NCI-H1417 treated with DMSO at 0.1 percent for 48 hours (cell line): ENCODE measurements at regions not wholly inside any gene's neighbourhood (a gene's known extent, or its start where the extent isn't known, plus 50 kb on each side); places are given as distances from the start of the nearest gene placed in this dataset.

Experiments used
- DNase-seq: peaks from one replicate; lab custom pipeline; 2025; lab: John Stamatoyannopoulos, UW

DNA sequence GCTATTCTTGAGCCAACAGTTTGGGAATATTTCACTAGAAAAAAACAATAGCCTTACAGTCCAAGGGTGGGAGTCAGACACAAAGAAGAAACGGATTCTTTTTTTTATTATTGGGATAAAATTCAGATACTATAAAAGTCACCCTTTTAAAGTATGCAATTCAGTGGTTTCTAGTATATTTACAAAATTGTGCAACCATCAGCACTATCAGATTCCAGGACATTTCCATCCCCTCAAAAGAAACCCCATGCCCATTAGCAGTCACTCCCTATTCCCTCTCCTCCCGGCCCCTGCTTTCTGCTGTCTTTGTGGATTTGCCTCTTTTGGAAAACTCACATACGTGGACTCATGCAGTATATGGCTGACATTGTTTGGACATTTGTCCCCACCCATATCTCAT lies 134.4 kb downstream of the C16orf95 start:
- no peak for DNase-seq

DNA sequence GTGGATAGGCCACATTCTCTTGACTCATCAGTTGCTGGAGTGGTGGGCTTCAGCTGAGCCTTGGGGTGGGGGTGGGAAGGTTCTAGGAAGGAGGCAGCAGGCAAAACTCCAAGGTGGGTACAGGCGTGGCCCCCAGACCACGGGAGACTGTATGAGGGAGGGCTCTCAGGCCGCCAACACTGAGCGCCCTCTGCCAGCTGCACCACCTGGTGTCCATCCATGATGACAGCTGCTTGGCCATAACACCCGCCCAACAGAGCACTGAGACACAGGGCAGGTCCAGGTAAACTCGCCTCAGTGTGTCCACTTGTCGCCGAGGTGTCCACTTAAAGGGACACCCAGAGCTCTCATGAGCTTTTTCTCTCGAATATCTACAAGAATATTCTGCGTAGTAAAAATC lies 133.5 kb downstream of the C16orf95 start:
- no peak for DNase-seq

DNA sequence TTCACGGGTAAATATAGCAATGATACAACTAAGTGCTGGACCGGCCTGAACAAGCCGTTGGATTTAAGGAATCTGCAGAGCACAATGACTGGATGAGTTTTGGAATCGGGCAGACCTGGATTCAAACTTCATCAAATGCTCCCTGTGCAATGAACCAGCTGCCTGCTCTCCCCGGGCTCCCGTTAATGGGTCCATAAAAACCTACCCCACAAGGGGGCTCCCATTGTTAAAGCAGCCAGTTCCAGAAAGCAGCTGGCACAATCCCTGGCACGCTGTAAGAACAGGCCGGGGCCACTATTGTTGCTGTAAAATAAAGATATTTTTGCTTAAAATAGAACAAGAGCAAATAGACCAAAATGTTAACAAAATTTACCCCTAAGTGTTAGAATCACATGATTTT lies 131.9 kb downstream of the C16orf95 start:
- no peak for DNase-seq

DNA sequence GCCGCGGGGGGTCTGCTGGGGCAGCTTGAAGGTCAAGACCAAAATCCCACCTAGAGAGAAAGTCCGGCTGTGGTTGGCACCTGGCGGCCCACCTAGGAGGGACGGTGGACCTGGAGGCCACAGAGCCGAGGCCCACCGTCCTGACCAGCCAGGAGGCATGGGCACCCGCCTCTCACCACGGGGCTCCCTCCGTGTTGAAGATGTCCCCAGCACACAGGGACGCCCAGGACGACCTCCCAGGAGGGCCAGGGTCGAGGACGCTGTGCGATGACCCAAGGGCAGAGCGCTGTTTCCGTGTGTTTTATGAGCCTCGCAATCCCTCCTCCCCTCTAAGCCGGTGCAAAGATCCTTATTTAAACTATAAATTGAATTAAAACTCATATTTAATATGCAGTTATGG lies 131.2 kb downstream of the C16orf95 start:
- DNase-seq, result no peak

DNA sequence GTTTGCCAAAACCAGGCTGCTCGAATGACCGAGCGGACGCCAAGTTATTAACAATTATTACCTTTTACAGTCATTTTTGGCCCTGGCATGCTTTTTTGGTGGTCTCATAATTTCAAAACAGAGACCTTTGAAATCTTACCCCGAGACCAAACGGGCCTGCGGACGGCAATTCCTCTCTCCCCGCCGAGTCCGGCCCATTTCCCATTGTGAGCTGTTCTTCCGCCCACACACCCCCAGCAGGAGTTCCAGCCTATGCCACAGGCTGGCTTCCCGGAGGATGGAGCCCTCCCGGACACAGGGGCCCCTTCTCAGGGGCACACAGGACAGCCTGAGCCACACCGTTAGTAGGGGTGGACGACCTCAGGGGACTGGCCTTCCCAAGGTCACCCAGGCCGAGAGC lies 130.7 kb downstream of the C16orf95 start:
- DNase-seq, result no peak

DNA sequence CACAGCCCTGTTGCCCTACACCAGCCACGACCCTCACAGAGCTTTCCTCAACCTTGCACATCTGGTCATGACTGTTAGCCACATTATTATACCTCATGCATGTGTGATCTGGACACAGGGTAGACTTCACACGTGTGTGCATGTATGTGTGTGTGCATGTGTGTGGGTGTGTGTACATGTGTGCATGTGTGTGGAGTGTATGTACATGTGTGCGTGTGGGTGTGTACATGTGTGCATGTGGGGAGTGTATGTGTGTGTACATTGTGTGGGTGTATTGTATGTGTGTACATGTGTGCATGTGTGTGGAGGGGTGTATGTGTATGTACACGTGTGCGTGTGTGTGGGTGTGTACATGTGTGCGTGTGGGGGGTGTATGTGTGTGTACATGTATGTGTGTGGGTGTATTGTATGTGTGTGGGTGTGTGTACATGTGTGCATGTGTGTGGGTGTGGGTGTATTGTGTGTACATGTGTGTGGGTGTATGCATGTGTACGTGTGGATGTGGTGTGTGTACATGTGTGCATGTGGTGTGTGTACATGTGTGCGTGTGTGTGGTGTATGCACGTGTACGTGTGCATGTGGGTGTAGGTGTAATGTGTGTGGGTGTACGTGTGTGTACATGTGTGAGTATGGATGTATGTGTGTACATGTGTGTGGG lies 130.2 kb downstream of the C16orf95 start:
- no peak for DNase-seq

DNA sequence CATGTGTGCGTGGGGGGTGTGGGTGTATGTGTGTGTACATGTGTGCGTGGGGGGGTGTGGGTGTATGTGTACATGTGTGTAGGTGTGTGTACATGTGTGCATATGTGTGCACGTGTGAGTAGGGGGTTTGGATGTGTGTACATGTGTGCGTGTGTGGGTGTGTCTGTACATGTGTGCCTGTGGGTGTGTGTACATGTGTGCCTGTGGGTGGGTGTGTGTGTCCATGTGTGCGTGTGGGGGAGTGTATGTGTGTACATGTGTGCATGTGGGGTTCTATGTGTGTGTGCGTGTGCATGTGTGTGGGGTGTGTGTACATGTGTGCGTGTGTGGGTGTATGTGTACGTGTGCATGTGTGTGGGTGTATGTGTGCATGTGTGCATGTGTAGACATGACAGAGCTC lies 129.1 kb downstream of the C16orf95 start:
- DNase-seq, result no peak

DNA sequence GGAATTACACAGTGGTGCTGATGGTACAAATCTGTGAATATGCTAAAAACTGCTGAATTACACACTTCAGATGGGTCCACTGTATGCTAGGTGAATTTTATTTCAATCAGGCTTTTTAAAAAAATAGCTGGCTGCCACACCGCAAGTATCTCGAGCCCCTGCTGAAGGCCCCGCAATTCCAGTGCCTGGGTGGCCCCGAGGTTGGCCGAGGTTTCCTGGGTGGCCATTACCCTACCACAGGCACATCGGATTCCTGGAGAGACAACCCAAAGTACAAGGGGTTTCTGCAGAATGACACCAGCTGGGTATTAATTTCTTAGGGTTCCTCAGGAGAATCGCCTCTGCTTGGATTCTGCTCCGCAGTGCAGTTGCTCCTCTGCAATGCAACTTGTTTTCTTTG lies 127.8 kb downstream of the C16orf95 start:
- no peak for DNase-seq

DNA sequence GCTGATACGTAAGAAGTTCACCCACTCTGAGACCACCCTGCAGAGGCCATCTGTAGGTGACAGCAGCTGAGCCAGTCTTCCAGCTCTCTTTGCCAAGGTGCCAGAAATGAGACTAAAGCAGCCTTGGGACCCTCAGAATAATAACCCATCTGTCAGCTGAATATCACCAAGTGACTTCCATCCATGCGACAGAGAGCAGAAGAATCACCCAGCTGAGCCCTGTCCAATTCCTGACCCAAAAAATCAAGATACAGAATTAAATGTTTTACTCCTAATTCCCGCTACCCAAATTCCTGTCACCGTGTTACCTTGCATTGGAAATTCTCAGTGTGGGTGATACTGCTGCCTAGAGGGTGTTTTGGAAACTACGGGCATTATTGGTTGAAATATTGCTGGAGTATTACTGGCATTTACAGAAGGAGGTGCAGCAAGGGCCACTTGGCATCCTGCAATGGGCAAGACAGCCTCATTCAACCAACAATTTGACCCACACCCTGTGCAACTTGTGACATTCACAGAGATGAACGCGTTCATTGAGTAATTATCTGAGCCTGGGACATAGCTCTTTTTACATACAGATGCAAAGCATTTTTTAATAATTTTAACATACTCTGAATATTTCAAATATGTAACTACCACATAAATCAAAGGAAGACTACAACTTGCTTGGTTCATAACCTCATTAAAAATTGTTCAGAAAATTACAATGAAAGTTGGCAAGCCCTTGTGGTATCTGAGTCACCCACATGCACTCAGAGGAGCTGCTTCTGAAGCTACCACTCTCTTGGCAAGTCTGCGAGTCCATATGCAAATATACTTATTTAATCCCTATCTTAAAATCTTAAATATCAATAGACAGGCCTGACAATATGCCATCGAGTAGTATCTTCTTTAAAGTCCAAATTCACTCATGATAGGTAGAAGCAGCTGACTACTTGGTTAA lies 126.6 kb downstream of the C16orf95 start:
- DNase-seq, result no peak

DNA sequence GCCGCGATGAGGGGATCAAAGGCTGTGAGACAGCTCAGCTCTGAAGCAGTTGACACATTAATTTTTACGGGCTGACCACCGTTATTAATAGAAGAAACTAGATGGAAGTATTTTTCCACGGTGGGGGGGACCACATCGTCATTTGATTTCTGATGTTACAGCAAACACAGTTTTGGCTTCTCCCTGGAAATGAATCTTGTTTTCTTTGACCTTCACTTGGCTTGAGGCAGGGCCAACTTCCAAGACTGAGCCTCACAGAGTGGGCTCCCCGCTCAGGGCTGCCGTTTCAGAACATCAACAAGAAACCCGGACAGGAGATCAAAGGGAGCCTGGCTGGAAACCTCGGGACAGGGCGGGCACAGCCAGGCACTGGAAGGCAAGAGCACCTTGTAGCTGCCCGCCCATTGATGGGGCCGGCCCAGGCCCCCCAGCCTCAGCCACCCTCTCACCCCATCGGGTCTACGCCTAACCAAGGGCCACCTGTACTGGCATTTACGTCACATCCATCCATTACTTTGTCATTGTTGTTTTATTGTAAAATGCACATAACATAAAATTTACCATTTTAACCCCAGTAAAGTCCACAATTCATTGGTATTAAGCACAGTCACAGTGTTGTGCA lies 124.6 kb downstream of the C16orf95 start:
- DNase-seq, result no peak

DNA sequence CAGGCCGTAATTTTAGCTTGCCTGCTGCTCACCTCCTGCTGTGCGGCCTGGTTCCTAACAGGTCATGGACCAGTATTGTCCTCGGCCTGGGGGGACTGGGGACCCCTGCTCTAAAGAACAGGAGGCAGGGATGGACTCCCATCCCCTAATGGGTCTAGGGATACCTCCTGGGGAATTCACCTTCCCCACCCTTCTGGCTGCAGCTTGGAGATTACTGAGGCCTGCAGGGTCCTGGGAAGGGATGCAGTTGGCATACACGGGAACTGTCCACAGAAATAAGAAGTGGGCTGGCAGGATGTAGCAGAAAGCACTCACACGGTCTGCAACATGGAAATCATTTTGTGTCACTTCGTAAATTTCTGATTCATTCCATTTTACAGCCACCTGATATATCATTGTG lies 123.0 kb downstream of the C16orf95 start:
- DNase-seq, result no peak

DNA sequence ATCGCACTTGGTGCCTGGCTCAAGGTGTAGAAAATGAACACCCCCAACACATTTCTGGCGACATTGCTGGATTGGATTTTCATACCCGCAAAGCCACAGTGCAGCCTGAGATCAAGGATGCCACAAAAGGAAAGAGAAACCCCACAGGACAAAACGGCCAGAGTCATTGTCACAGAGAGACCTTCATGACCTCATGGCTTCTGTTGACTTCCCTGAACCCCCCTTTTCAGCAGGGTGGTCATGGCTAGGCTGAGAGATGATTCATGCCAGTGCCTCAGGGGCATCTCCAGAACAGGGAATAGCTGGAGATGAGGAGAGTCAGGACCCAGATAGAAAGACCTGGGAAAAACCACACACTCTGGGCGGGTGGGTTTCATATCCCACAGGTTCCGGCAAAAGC lies 122.0 kb downstream of the C16orf95 start:
- DNase-seq, result no peak

DNA sequence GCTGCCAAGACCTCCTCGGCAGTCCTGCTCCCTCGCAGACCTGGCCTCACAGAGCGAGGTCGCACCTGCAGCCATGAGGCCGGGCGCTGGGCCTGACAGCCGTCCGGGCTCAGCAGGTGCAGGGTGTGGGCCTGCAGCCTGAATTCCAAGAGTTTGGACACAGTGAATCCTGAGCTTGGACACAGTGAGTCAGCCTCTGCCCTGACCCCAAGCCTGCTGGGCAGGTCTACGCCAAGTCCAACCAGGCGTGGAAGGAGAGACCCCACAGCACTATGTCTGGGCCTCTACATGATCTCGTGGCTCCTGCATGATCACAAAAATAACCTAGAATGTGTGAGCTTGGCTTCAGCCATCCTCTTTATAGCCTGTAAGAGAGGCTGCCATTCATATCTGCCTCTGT lies 121.0 kb downstream of the C16orf95 start:
- DNase-seq, result no peak

DNA sequence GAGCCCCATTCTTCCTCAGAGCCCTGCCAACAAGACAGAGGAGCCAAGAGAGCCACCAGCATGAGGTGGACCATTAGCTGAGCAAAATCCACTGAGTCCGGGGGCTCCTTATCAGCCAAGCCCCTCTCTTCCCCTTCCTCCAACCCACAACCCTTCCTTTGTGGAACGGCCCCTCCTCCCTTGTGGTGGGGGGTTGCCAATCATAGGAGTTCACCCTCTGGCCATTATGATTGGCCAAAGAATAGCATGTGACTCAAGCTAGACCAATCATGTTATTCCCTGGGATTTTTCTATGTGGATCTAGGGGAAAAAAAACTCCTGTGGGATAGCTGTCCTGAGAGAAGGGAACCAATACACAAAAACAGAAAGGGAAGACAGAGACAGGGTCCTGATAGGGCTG lies 120.5 kb downstream of the C16orf95 start:
- no peak for DNase-seq

DNA sequence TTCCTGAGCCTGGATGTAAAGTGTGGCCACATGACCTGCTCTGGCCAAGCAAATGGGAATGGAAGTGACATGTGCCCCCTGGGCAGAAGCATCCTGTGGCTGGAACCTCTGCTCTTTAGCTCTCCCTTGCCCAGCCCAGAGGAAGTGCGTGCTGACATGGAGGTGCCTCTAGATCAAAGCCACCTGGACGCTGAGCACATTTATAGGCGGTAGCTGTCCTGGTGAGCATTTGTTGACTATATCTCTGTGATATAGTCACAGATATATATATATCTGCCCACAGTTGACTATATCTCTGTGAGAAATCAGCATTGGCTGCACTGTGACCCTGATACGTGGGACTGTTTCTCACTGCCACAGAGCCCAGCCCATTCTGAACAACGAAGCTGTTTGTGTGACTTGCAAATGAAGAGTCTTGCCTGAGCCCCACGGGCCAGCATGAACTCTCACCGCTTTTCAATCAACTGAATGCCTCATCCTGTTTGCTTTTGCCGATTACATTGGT lies 118.8 kb downstream of the C16orf95 start:
- DNase-seq, result no peak

DNA sequence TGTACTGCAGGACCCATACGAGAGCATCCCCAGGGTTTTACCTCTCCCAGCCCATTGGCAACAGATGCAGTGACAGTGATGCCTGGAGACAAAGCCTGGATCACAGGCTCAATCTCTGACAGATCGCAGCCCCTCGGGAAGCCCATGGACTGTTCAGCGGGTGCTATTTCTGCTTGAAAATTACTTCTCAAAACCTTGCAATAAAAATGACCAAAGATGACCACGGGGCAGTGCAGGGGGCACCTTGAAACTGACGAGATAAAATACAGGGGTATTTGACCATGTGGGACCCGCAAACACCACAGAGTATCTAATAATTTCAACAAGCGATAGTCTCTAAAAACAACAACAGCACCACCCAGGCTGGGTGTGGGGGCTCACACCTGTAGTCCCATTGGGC lies 118.3 kb downstream of the C16orf95 start:
- DNase-seq, result no peak

DNA sequence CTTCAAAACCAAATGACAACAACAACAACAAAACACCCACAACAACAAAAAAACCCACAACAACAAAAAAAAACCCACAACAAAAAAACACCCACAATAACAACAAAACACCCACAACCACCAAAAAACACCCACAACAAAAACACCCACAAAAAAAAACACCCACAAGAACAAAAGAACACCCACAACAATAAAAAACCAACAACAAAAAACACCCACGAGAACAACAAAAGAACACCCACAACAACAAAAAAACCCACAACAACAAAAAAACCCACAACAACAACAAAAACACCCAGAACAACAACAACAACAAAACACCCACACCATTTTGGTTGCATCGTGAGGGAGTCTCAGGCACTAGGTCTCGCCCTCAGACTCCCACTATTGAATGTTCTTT lies 117.8 kb downstream of the C16orf95 start:
- no peak for DNase-seq

DNA sequence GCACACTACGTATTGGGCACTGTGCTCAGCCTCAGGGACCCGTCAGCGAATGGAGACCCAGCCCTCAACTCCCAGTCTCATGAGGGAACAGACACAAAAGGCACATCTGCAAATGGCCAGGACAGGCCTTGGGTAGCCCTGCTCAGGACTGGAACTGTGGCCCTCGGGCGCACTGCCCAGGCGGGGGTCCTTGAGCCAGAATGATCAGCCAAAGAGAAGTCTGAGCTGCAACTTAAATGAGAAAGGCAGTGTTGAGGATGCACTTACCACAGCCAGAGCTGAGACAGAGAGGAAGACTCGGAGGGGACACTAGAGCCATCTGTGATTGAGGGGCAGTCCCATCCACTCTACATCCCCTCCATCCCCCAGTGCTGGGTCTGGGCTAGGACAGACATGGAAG lies 117.3 kb downstream of the C16orf95 start:
- DNase-seq, result no peak

DNA sequence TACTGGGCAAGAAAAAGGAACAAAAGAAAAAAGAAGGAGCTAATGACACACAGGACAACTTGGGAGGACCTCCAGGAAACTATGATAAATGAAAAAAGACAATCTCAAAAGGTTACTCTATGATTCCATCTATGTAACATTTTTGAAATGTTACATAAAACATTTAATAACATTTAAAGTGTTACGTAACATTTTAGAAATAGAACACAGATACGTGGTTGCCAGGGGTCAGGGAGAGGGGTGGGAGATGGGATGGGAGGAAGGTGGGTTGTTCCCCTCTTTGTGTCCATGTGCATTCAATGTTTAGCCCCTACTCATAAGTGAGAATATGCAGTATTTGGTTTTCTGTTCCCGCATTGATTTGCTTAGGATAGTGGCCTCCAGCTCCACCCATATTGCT lies 116.6 kb downstream of the C16orf95 start:
- no peak for DNase-seq

DNA sequence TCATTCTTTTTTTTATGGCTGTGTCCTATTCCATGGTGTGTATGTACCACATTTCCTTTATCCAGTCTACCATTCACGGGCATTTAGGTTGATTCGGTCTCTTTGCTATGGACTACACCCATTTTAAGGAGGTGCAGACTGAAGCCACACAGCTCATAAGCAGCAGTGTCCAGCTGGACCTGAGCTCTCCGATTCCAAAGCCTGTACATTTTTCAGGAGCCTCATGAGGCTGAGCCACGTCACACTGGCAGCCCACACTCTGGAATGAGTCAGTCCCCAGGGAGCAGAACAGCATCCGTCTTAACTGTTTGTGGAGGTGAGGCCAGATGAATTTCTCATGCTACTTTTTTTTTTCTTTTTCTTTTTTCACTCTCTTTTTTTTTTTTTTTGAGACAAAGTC lies 116.1 kb downstream of the C16orf95 start:
- no peak for DNase-seq

DNA sequence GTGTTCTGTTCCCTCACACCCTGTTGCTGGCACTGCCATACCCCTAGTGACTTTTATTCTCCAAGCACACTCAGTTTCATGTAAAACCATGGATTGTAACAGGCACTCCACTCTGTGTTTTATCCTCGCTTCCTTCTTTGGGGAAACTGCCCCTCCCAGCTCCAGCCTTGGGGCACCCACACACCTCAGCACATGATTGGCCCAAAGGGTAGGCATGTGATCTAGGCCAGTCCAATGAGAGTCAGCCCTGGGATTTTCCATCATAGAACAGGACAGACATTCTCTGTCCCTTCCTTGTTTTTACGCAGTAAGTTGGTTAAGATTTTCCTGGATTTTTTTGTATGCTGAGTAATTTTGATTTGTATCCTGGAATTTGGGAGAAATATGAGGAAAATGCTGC lies 115.4 kb downstream of the C16orf95 start:
- no peak for DNase-seq

DNA sequence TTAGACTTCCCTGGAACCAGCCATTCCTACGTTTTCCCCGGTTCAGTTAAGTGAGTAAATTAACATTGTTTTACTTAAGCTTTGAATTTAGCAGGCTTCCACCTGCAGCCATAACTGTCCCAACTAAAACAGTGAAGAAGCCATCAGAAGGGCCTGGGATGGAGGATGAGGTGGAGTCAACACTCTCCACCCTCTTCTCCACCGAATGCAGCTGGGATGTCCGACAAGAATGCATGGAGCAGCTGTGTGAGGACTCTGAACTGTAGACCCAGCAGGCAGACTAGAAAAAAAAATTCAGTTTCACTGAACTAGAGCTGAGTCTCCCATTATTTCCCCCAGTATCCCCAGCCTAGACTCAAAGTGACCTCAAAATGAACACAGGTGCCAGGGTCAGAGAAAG lies 114.8 kb downstream of the C16orf95 start:
- DNase-seq, result no peak

DNA sequence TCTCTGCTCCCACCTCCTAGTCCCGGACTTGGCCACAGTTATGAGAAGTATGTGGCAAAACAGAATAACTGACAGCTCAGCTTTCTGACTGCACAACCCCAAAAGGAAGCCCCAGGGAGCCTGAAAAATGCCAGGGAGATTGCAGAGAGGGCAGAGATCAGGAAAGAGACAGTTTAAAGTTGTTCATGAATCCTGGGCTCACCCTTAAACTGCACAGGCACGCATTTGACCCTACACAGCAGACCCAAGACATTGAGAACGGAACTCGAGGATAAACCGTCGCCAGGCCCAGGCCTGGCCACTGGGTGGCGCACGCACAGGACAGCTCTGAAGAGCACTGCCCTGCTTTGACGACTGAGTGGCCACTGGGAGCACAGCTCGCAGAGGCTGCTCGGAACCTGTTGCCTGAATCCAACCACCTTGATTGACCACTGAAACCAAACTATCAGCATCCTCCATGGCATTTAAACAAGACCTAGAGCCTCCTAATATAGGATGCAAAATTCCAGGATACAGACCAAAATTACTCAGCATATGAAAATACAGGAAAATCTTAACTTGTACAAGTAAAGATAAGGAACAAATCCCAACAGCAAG lies 114.0 kb downstream of the C16orf95 start:
- DNase-seq, result no peak
